Mesenchymal stem cell (in vitro differentiated cells and primary cell): ENCODE measurements at regions not wholly inside any gene's neighbourhood (a gene's known extent, or its start where the extent isn't known, plus 50 kb on each side); places are given as distances from the start of the nearest gene placed in this dataset. TPM values are rescaled to one million over a fixed set of nuclear protein-coding genes. Genes with fewer than 3 reads are reported as not detected.
"Not testable (repeated sequence)": the region's sequence is repeated elsewhere in the genome, so short reads cannot be mapped to it uniquely, and the experiment has no call there.

Experiments
- DNase-seq: peaks from one replicate; pipeline ENCODE4 v3.0.0-alpha.2; 2013
- H2AFZ ChIP-seq: one replicate; pipeline ENCODE4 v1.6.1; 2013; ENCODE audit warnings: low read depth, mild to moderate bottlenecking, control low read depth, inconsistent platforms, low read length, moderate library complexity
- H2AK5ac ChIP-seq: 2 replicates; pipeline ENCODE4 v1.6.1; 2013; ENCODE audit warnings: low read length, moderate library complexity, mild to moderate bottlenecking, inconsistent platforms; ENCODE audit not compliant: severe bottlenecking
- H2BK120ac ChIP-seq: one replicate; pipeline ENCODE4 v1.6.1; 2013; ENCODE audit warnings: low read depth, mild to moderate bottlenecking, inconsistent platforms, low read length, moderate library complexity
- H2BK12ac ChIP-seq, 2 experiments: one replicate each; pipeline ENCODE4 v1.6.1; 2013; ENCODE audit warnings: inconsistent platforms in 2 of 2, low read length in 2 of 2, mild to moderate bottlenecking in 2 of 2, moderate library complexity in 2 of 2, control low read depth in 1 of 2
- H2BK15ac ChIP-seq: one replicate; pipeline ENCODE4 v1.6.1; 2013; ENCODE audit warnings: mild to moderate bottlenecking, low read depth, inconsistent platforms; ENCODE audit not compliant: poor library complexity, severe bottlenecking
- H2BK5ac ChIP-seq: 2 replicates; pipeline ENCODE4 v1.6.1; 2013; ENCODE audit warnings: low read depth, mild to moderate bottlenecking, low read length, control low read depth, inconsistent platforms; ENCODE audit not compliant: poor library complexity, severe bottlenecking
- H3K14ac ChIP-seq, 2 experiments: one replicate each; pipeline ENCODE4 v1.6.1; 2013; ENCODE audit warnings: inconsistent platforms in 2 of 2, low read length in 2 of 2, control low read depth in 1 of 2, mild to moderate bottlenecking in 1 of 2, moderate library complexity in 1 of 2
- H3K18ac ChIP-seq, 2 experiments: one replicate each; pipeline ENCODE4 v1.6.1; 2013; ENCODE audit warnings: inconsistent platforms in 2 of 2, low read length in 2 of 2, control low read depth in 1 of 2, low read depth in 1 of 2, mild to moderate bottlenecking in 1 of 2
- H3K23ac ChIP-seq, 2 experiments: one replicate each; pipeline ENCODE4 v1.6.1; 2013; ENCODE audit warnings: inconsistent platforms in 2 of 2, low read length in 2 of 2, mild to moderate bottlenecking in 2 of 2, moderate library complexity in 2 of 2, control low read depth in 1 of 2
- H3K27ac ChIP-seq: 2 replicates; pipeline ENCODE4 v1.5.1; 2013; ENCODE audit warnings: mild to moderate bottlenecking, moderate library complexity, low read length, control low read depth, inconsistent platforms; ENCODE audit not compliant: poor library complexity, severe bottlenecking
- H3K27me3 ChIP-seq, 2 experiments: 2 replicates each; pipeline versions ENCODE4 v1.6.1 to v1.7.0; 2013; ENCODE audit warnings: low read length in 2 of 2, mild to moderate bottlenecking in 2 of 2, moderate library complexity in 2 of 2, control low read depth in 1 of 2, inconsistent platforms in 1 of 2; ENCODE audit not compliant: control insufficient read depth in 1 of 2, insufficient read depth in 1 of 2
- H3K36me3 ChIP-seq, 2 experiments: 2 replicates each; pipeline versions ENCODE4 v1.6.1 to v1.7.0; 2013; ENCODE audit warnings: low read length in 2 of 2, control low read depth in 1 of 2, inconsistent platforms in 1 of 2, low read depth in 1 of 2, mild to moderate bottlenecking in 1 of 2; ENCODE audit not compliant: insufficient read depth in 2 of 2, control insufficient read depth in 1 of 2
- H3K4ac ChIP-seq, 2 experiments: one replicate each; pipeline ENCODE4 v1.6.1; 2013; ENCODE audit warnings: inconsistent platforms in 2 of 2, low read length in 2 of 2, mild to moderate bottlenecking in 2 of 2, moderate library complexity in 2 of 2, control low read depth in 1 of 2, low read depth in 1 of 2
- H3K4me1 ChIP-seq: 2 replicates; pipeline ENCODE4 v1.6.1; 2013; ENCODE audit warnings: low read depth, low read length, control low read depth; ENCODE audit not compliant: control insufficient read depth, insufficient read depth
- H3K4me2 ChIP-seq: 2 replicates; pipeline ENCODE4 v1.6.1; 2013; ENCODE audit warnings: low read length, mild to moderate bottlenecking, inconsistent platforms; ENCODE audit not compliant: poor library complexity, severe bottlenecking
- H3K4me3 ChIP-seq, 2 experiments: 2 replicates each; pipeline versions ENCODE4 v1.5.1 to v1.7.0; 2013; ENCODE audit warnings: low read length in 2 of 2, mild to moderate bottlenecking in 2 of 2, control low read depth in 1 of 2, low read depth in 1 of 2; ENCODE audit not compliant: insufficient read depth in 1 of 2
- H3K79me1 ChIP-seq: replicated peaks from 2 replicates; pipeline ENCODE4 v1.6.1; 2013; ENCODE audit warnings: mild to moderate bottlenecking, control low read depth, low read length, inconsistent platforms; ENCODE audit not compliant: poor library complexity, severe bottlenecking
- H3K9ac ChIP-seq: 2 replicates; pipeline ENCODE4 v1.7.0; 2013; ENCODE audit warnings: mild to moderate bottlenecking, low read length, moderate library complexity
- H3K9me3 ChIP-seq: 2 replicates; pipeline ENCODE4 v1.7.0; 2013; ENCODE audit warnings: mild to moderate bottlenecking, low read length; ENCODE audit not compliant: control insufficient read depth
- H4K8ac ChIP-seq: one replicate; pipeline ENCODE4 v1.6.1; 2013; ENCODE audit warnings: inconsistent platforms, mild to moderate bottlenecking, low read length, moderate library complexity
- H4K91ac ChIP-seq: one replicate; pipeline ENCODE4 v1.6.1; 2013; ENCODE audit warnings: mild to moderate bottlenecking, low read length, inconsistent platforms
- WGBS: methylation state at CpG from one replicate; pipeline ENCODE4 v1.1.7; 2013; ENCODE audit warnings: mixed read lengths; 5-methylcytosine and 5-hydroxymethylcytosine counted together
- small RNA-seq: library from polyadenylated mRNA; stranded (forward); fragments of <200 nt; extraction: miRNeasy Mini kit (QIAGEN cat#:217004); gene quantifications from one replicate; pipeline ENCODE3, GENCODE V24; 2013; ENCODE audit warnings: low read depth

DNA sequence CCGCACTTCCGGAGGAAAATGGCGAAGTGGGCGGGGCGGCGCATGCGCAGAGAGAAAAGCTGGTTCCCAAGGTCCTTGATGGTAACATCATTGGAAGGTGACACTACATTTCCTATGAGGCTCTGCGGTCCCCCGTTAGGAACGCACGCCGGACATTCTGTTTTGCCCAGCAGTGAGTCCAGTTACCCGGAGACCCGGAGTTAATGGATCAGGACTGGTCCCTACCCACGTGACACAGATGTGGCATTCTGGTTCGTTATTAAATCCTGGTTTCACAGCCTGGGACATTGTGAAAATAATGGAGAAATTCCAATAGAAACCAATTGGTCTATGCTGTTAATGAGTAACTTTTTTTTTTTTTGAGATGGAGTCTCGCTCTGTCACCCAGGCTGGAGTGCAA lies 1391.6 kb upstream of the TPTE start:
- not testable (repeated sequence) for H3K27me3 ChIP-seq, H2BK15ac ChIP-seq, H3K27ac ChIP-seq, H3K4me2 ChIP-seq, H3K4ac ChIP-seq, H2BK120ac ChIP-seq, H3K36me3 ChIP-seq, H3K79me1 ChIP-seq, H3K14ac ChIP-seq, H2AK5ac ChIP-seq, H3K4me3 ChIP-seq, H2BK5ac ChIP-seq, H2BK12ac ChIP-seq, H2AFZ ChIP-seq, H3K4me1 ChIP-seq, H3K18ac ChIP-seq, H3K9ac ChIP-seq, H4K8ac ChIP-seq, H3K9me3 ChIP-seq, H3K23ac ChIP-seq, H4K91ac ChIP-seq, DNase-seq
- 80% methylated on average over 1 of the region's 17 CpGs for WGBS

DNA sequence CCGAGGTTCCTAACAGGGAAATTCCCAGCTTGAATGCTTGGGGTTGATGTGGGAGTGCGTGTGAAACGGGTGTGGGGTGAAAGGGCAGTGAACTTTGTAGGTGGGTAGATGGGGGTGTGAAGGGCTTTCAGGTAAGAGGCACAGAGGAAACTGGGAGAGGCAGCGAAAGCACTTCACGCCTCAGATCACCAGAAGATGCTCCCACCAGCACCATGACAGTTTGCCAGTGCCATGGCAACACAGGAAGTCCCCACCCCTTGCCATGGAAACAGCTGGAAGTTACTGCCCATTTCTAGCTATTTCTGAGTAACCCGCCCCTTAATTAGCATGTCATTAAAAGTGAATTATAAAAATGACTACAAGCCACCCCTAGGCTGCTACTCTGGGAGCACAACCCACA lies 1390.6 kb upstream of the TPTE start:
- not testable (repeated sequence) for H3K4me3 ChIP-seq, H3K9ac ChIP-seq, DNase-seq, H2BK12ac ChIP-seq, H3K9me3 ChIP-seq, H2BK5ac ChIP-seq, H2AK5ac ChIP-seq, H3K36me3 ChIP-seq, H3K79me1 ChIP-seq, H2AFZ ChIP-seq, H2BK120ac ChIP-seq, H3K18ac ChIP-seq, H3K4me2 ChIP-seq, H3K4me1 ChIP-seq, H3K23ac ChIP-seq, H3K4ac ChIP-seq, H3K14ac ChIP-seq, H3K27me3 ChIP-seq, H4K8ac ChIP-seq, H2BK15ac ChIP-seq, H4K91ac ChIP-seq, H3K27ac ChIP-seq
- no CpG with 5 or more reads among the region's 6 CpGs for WGBS

Small RNA genes in the stretch of these regions (small RNA-seq; reads per million reads assigned to genes)
- gene CR392039.1, result not detected
